ENCODE measurements at regions not wholly inside any gene's neighbourhood (a gene's known extent, or its start where the extent isn't known, plus 50 kb on each side); places are given as distances from the start of the nearest gene placed in this dataset.

DNA sequence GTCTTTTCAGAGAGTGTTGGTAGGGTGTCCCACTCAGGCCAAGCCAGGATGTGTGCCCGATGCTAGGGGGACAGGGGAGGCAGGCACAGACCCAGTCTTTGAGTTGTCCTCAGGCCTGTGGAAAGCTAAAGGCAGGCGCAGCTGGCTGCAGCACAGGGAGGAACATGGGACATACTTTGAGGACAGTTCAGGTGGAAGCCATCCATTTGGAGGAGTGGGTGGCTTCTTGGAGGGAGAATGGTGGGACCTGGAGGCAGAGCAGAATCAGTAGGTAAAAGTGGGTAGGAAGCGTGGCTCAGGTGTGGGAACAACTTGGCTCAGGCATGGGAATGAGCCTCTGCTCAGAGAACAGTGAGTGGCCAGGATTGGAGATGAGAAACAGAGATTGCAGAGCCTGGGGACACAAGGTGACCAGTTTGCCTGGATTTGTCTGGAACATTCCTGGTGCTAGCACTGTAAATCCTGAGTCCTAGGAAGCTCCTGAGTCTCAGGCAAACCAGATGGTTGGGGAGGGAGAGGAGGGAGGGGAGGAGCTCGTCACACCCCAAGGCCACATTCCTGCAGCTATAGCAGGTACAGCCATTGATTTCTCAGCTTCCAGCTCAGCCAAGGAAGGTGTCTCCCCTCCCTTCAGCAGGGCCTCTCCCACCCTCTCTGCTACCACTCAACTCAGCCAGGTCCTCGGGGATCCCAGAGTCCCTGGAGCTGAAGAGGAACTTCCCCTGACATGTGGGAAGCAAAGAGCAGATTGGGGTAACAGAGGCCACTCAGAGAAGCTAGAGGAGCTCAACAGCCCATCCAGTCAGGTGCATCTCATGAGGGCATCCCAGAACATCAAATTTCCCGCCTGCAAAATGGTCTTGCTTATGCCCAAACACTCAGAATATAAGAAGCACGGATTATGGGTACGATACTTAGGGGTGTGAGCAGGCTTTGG is 65.2 kb upstream of the TINAGL1 start (continued):
- TF ChIP-seq RCOR1 (IDR thresholded peaks at IDR 0.05; ENCODE audit: insufficient replicate concordance, low read length), result no peak

DNA sequence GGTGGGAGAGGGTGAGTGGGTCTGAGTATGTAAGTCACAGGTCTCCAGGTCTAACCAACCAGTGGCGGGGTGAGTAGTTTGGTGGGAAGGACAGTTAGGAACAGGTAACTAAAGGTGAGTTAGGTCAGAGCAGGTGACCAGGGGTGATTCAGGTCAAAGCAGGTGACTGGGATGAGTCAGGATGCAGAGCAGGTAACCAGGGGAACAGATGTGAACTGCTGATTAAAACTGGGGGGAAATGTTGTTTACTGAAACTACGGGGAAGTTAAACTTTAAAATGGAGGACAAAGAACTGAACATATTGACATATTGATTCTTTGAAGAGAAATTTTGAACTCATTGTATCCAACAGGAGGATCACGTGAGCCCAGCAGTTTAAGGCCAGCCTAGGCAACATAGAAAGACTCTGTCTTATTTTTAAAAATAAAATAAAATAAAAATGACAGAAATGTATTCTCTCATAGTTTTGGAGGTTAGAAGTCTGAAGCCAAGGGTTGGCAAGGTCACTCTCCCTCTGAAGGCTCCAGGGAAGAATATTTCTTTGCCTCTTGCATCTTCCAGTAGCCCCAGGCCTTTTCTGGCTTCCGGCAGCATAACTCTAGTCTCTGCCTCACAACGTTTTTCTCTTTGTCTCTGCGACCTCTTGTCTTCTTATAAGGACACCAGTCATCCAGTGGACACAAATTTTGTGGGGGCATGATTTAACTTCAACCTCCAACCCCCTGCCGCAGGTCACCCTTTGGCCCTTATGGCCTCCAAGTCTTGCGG is 64.3 kb upstream of the TINAGL1 start:
- Histone ChIP-seq H2BK5ac (ENCODE audit: low read depth, low read length, poor library complexity, severe bottlenecking) (no peak overlapping the region), H3K9me3 (ENCODE audit: control insufficient read depth, insufficient read depth, low read length) (peaks cover 6% of the 10 kb centered on the region), H4K20me1 (ENCODE audit: insufficient read depth, low read length) (no peaks in the 10 kb centered on the region), H3K4me1 (ENCODE audit: control insufficient read depth, insufficient read depth, low read length) (no peaks in the 10 kb centered on the region), H2BK120ac (ENCODE audit: low read depth, low read length) (no peak overlapping the region), H3K27me3 (ENCODE audit: control insufficient read depth, insufficient read depth, low read length) (peaks cover 71% of the 10 kb centered on the region), H2AFZ (replicated peaks; ENCODE audit: low read length, poor library complexity) (no peak overlapping the region), H3K27ac (ENCODE audit: insufficient read depth, low read length) (no peak overlapping the region), H3K56ac (ENCODE audit: extremely low read depth, insufficient read depth, low read length) (no peak overlapping the region), H3K4me2 (ENCODE audit: low read depth, low read length) (no peak overlapping the region), H4K91ac (ENCODE audit: insufficient read depth, low read depth, low read length) (no peak overlapping the region), H2AK9ac (replicated peaks; ENCODE audit: low read depth, low read length, poor library complexity) (no peak overlapping the region), H3K14ac (replicated peaks; ENCODE audit: low read depth, low read length) (no peak overlapping the region), H2BK20ac (ENCODE audit: low read depth, low read length) (no peak overlapping the region), H2AK5ac (ENCODE audit: low read depth, low read length) (no peak overlapping the region), H4K8ac (ENCODE audit: low read depth in 2 of 2, low read length in 2 of 2) (no peak overlapping the region), H3K36me3 (ENCODE audit: control insufficient read depth, insufficient read depth, low read length) (no peaks in the 10 kb centered on the region), H3K4me3 (ENCODE audit: insufficient read depth, low read depth, low read length) (no peak overlapping the region), H3K9me1 (ENCODE audit: insufficient read depth, low read length) (no peaks in the 10 kb centered on the region), H2BK15ac (ENCODE audit: low read depth, low read length) (no peak overlapping the region), H4K5ac (ENCODE audit: low read depth, low read length) (no peak overlapping the region), H3K4ac (ENCODE audit: low read depth, low read length) (no peak overlapping the region), H3K9ac (ENCODE audit: low read depth, low read length) (no peak overlapping the region), H3K79me1 (ENCODE audit: low read depth in 1 of 2, low read length in 2 of 2) (no peaks in the 10 kb centered on the region), H3K18ac (ENCODE audit: low read depth, low read length) (no peak overlapping the region), H3K23ac (ENCODE audit: low read depth, low read length) (no peak overlapping the region)
- no TSS peak for BruUV-seq (replicated peaks)
- dilution Hi-C loops (cut with HindIII; ENCODE audit: low sequenced_read_pairs, unreplicated experiment) (no loop called here), in situ Hi-C loops (cut with MboI; ENCODE audit: low sequenced_read_pairs) (no loop called here), intact Hi-C loops (cut with micrococcal nuclease) (no loop called here)
- no peak for DNase-seq
- no peak for ATAC-seq (ENCODE audit: low read depth)
- CTCF ChIA-PET, result no interaction called here
- 56% methylated on average over 3 of the region's 8 CpGs; no CpG with 5 or more reads in 1 of the 2 experiments for WGBS, 2 experiments (ENCODE audit: extremely low coverage in 2 of 2, insufficient read length in 1 of 2)
- POLR2A ChIA-PET (ENCODE audit: unreplicated experiment), result no interaction called here
- no peak for TF ChIP-seq RCOR1 (IDR thresholded peaks at IDR 0.05; ENCODE audit: insufficient replicate concordance, low read length)
- TF ChIP-seq RFX5 (IDR thresholded peaks at IDR 0.05; ENCODE audit: low read depth, low read length), result no peak
- no peak for TF ChIP-seq SMC3 (IDR thresholded peaks at IDR 0.05; ENCODE audit: low read depth, low read length)
- no peak for TF ChIP-seq MAZ (IDR thresholded peaks at IDR 0.05; ENCODE audit: borderline replicate concordance, low read depth, low read length)
- TF ChIP-seq USF2 (IDR thresholded peaks at IDR 0.05; ENCODE audit: low read depth, low read length), result no peak
- TF ChIP-seq BHLHE40 (IDR thresholded peaks at IDR 0.05; ENCODE audit: low read depth, low read length), result no peak
- TF ChIP-seq FOS (IDR thresholded peaks at IDR 0.05; ENCODE audit: low read depth, low read length), result no peak
- no peak for TF ChIP-seq CHD1 (IDR thresholded peaks at IDR 0.05; ENCODE audit: low read depth, low read length)
- TF ChIP-seq, protein P1, sequence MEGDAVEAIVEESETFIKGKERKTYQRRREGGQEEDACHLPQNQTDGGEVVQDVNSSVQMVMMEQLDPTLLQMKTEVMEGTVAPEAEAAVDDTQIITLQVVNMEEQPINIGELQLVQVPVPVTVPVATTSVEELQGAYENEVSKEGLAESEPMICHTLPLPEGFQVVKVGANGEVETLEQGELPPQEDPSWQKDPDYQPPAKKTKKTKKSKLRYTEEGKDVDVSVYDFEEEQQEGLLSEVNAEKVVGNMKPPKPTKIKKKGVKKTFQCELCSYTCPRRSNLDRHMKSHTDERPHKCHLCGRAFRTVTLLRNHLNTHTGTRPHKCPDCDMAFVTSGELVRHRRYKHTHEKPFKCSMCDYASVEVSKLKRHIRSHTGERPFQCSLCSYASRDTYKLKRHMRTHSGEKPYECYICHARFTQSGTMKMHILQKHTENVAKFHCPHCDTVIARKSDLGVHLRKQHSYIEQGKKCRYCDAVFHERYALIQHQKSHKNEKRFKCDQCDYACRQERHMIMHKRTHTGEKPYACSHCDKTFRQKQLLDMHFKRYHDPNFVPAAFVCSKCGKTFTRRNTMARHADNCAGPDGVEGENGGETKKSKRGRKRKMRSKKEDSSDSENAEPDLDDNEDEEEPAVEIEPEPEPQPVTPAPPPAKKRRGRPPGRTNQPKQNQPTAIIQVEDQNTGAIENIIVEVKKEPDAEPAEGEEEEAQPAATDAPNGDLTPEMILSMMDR (conservative IDR thresholded peaks at IDR 0.05; ENCODE audit: low read depth, low read length), result no peak
- TF ChIP-seq POLR2A (IDR thresholded peaks at IDR 0.05; ENCODE audit: low read depth, low read length), result no peak
- TF ChIP-seq MXI1 (IDR thresholded peaks at IDR 0.05; ENCODE audit: borderline replicate concordance, low read depth, low read length), result no peak
- TF ChIP-seq CEBPB (IDR thresholded peaks at IDR 0.05; ENCODE audit: low read depth, low read length), result no peak
